Mesenchymal stem cell (in vitro differentiated cells and primary cell): ENCODE measurements at regions not wholly inside any gene's neighbourhood (a gene's known extent, or its start where the extent isn't known, plus 50 kb on each side); places are given as distances from the start of the nearest gene placed in this dataset.

Source experiments
- DNase-seq: peaks from one replicate; pipeline ENCODE4 v3.0.0-alpha.2; 2013
- H2AFZ ChIP-seq: one replicate; pipeline ENCODE4 v1.6.1; 2013; ENCODE audit warnings: low read depth, mild to moderate bottlenecking, control low read depth, inconsistent platforms, low read length, moderate library complexity
- H2AK5ac ChIP-seq: 2 replicates; pipeline ENCODE4 v1.6.1; 2013; ENCODE audit warnings: low read length, moderate library complexity, mild to moderate bottlenecking, inconsistent platforms; ENCODE audit not compliant: severe bottlenecking
- H2BK120ac ChIP-seq: one replicate; pipeline ENCODE4 v1.6.1; 2013; ENCODE audit warnings: low read depth, mild to moderate bottlenecking, inconsistent platforms, low read length, moderate library complexity
- H2BK12ac ChIP-seq, 2 experiments: one replicate each; pipeline ENCODE4 v1.6.1; 2013; ENCODE audit warnings: inconsistent platforms in 2 of 2, low read length in 2 of 2, mild to moderate bottlenecking in 2 of 2, moderate library complexity in 2 of 2, control low read depth in 1 of 2
- H2BK15ac ChIP-seq: one replicate; pipeline ENCODE4 v1.6.1; 2013; ENCODE audit warnings: mild to moderate bottlenecking, low read depth, inconsistent platforms; ENCODE audit not compliant: poor library complexity, severe bottlenecking
- H2BK5ac ChIP-seq: 2 replicates; pipeline ENCODE4 v1.6.1; 2013; ENCODE audit warnings: low read depth, mild to moderate bottlenecking, low read length, control low read depth, inconsistent platforms; ENCODE audit not compliant: poor library complexity, severe bottlenecking
- H3K14ac ChIP-seq, 2 experiments: one replicate each; pipeline ENCODE4 v1.6.1; 2013; ENCODE audit warnings: inconsistent platforms in 2 of 2, low read length in 2 of 2, control low read depth in 1 of 2, mild to moderate bottlenecking in 1 of 2, moderate library complexity in 1 of 2
- H3K18ac ChIP-seq, 2 experiments: one replicate each; pipeline ENCODE4 v1.6.1; 2013; ENCODE audit warnings: inconsistent platforms in 2 of 2, low read length in 2 of 2, control low read depth in 1 of 2, low read depth in 1 of 2, mild to moderate bottlenecking in 1 of 2
- H3K23ac ChIP-seq, 2 experiments: one replicate each; pipeline ENCODE4 v1.6.1; 2013; ENCODE audit warnings: inconsistent platforms in 2 of 2, low read length in 2 of 2, mild to moderate bottlenecking in 2 of 2, moderate library complexity in 2 of 2, control low read depth in 1 of 2
- H3K27ac ChIP-seq: 2 replicates; pipeline ENCODE4 v1.5.1; 2013; ENCODE audit warnings: mild to moderate bottlenecking, moderate library complexity, low read length, control low read depth, inconsistent platforms; ENCODE audit not compliant: poor library complexity, severe bottlenecking
- H3K27me3 ChIP-seq, 2 experiments: 2 replicates each; pipeline versions ENCODE4 v1.6.1 to v1.7.0; 2013; ENCODE audit warnings: low read length in 2 of 2, mild to moderate bottlenecking in 2 of 2, moderate library complexity in 2 of 2, control low read depth in 1 of 2, inconsistent platforms in 1 of 2; ENCODE audit not compliant: control insufficient read depth in 1 of 2, insufficient read depth in 1 of 2
- H3K36me3 ChIP-seq, 2 experiments: 2 replicates each; pipeline versions ENCODE4 v1.6.1 to v1.7.0; 2013; ENCODE audit warnings: low read length in 2 of 2, control low read depth in 1 of 2, inconsistent platforms in 1 of 2, low read depth in 1 of 2, mild to moderate bottlenecking in 1 of 2; ENCODE audit not compliant: insufficient read depth in 2 of 2, control insufficient read depth in 1 of 2
- H3K4ac ChIP-seq, 2 experiments: one replicate each; pipeline ENCODE4 v1.6.1; 2013; ENCODE audit warnings: inconsistent platforms in 2 of 2, low read length in 2 of 2, mild to moderate bottlenecking in 2 of 2, moderate library complexity in 2 of 2, control low read depth in 1 of 2, low read depth in 1 of 2
- H3K4me1 ChIP-seq: 2 replicates; pipeline ENCODE4 v1.6.1; 2013; ENCODE audit warnings: low read depth, low read length, control low read depth; ENCODE audit not compliant: control insufficient read depth, insufficient read depth
- H3K4me2 ChIP-seq: 2 replicates; pipeline ENCODE4 v1.6.1; 2013; ENCODE audit warnings: low read length, mild to moderate bottlenecking, inconsistent platforms; ENCODE audit not compliant: poor library complexity, severe bottlenecking
- H3K4me3 ChIP-seq, 2 experiments: 2 replicates each; pipeline versions ENCODE4 v1.5.1 to v1.7.0; 2013; ENCODE audit warnings: low read length in 2 of 2, mild to moderate bottlenecking in 2 of 2, control low read depth in 1 of 2, low read depth in 1 of 2; ENCODE audit not compliant: insufficient read depth in 1 of 2
- H3K79me1 ChIP-seq: replicated peaks from 2 replicates; pipeline ENCODE4 v1.6.1; 2013; ENCODE audit warnings: mild to moderate bottlenecking, control low read depth, low read length, inconsistent platforms; ENCODE audit not compliant: poor library complexity, severe bottlenecking
- H3K9ac ChIP-seq: 2 replicates; pipeline ENCODE4 v1.7.0; 2013; ENCODE audit warnings: mild to moderate bottlenecking, low read length, moderate library complexity
- H3K9me3 ChIP-seq: 2 replicates; pipeline ENCODE4 v1.7.0; 2013; ENCODE audit warnings: mild to moderate bottlenecking, low read length; ENCODE audit not compliant: control insufficient read depth
- H4K8ac ChIP-seq: one replicate; pipeline ENCODE4 v1.6.1; 2013; ENCODE audit warnings: inconsistent platforms, mild to moderate bottlenecking, low read length, moderate library complexity
- H4K91ac ChIP-seq: one replicate; pipeline ENCODE4 v1.6.1; 2013; ENCODE audit warnings: mild to moderate bottlenecking, low read length, inconsistent platforms
- WGBS: methylation state at CpG from one replicate; pipeline ENCODE4 v1.1.7; 2013; ENCODE audit warnings: mixed read lengths; 5-methylcytosine and 5-hydroxymethylcytosine counted together

- Histone ChIP-seq H3K27me3 (no peaks in the 10 kb centered on the region), H2AK5ac (no peak overlapping the region), H2AFZ (no peak overlapping the region), H3K14ac (no peak overlapping the region), H3K4ac (no peak overlapping the region), H3K4me3 (no peak overlapping the region), H4K91ac (no peak overlapping the region), H3K79me1 (no peaks in the 10 kb centered on the region), H4K8ac (no peak overlapping the region), H3K4me2 (no peak overlapping the region), H2BK12ac (no peak overlapping the region), H3K18ac (no peak overlapping the region), H2BK15ac (no peak overlapping the region), H2BK120ac (no peak overlapping the region), H3K23ac (no peak overlapping the region), H3K36me3 (no peaks in the 10 kb centered on the region), H3K9me3 (no peaks in the 10 kb centered on the region), H2BK5ac (no peak overlapping the region), H3K27ac (no peak overlapping the region), H3K4me1 (no peaks in the 10 kb centered on the region), H3K9ac (no peak overlapping the region)
- DNase-seq = peak; percentile 12
- WGBS = no CpG with 5 or more reads among the region's 1 CpG
Measured at GRCh38 chr13:81393721-81394120, 1052.8 kb upstream of the SPRY2 start.

GRCh38 chr13:81393110-81393509 lies 1052.2 kb upstream of the SPRY2 start:
- H3K79me1 ChIP-seq = no peaks in the 10 kb centered on the region
- H3K14ac ChIP-seq = no peak overlapping the region
- no peaks in the 10 kb centered on the region for H3K9me3 ChIP-seq
- H2BK120ac ChIP-seq = no peak overlapping the region
- H3K4ac ChIP-seq = no peak overlapping the region
- H3K9ac ChIP-seq = no peak overlapping the region
- WGBS = no CpG with 5 or more reads among the region's 3 CpGs
- DNase-seq = no peak
- H2BK5ac ChIP-seq = no peak overlapping the region
- H2BK15ac ChIP-seq = no peak overlapping the region
- no peak overlapping the region for H2AK5ac ChIP-seq
- H3K36me3 ChIP-seq = no peaks in the 10 kb centered on the region
- H3K4me2 ChIP-seq = no peak overlapping the region
- H4K91ac ChIP-seq = no peak overlapping the region
- H2BK12ac ChIP-seq = no peak overlapping the region
- no peaks in the 10 kb centered on the region for H3K27me3 ChIP-seq
- no peaks in the 10 kb centered on the region for H3K4me1 ChIP-seq
- H3K4me3 ChIP-seq = no peak overlapping the region
- H3K27ac ChIP-seq = no peak overlapping the region
- no peak overlapping the region for H3K18ac ChIP-seq
- no peak overlapping the region for H4K8ac ChIP-seq
- H3K23ac ChIP-seq = no peak overlapping the region
- no peak overlapping the region for H2AFZ ChIP-seq

GRCh38 chr13:81388400-81388799 lies 1047.5 kb upstream of the SPRY2 start:
- Histone ChIP-seq H2AK5ac (no peak overlapping the region), H4K91ac (no peak overlapping the region), H3K4me2 (no peak overlapping the region), H3K18ac (no peak overlapping the region), H3K9me3 (no peaks in the 10 kb centered on the region), H3K79me1 (no peaks in the 10 kb centered on the region), H2BK12ac (no peak overlapping the region), H3K27ac (no peak overlapping the region), H3K9ac (no peak overlapping the region), H4K8ac (no peak overlapping the region), H2BK5ac (no peak overlapping the region), H3K27me3 (no peaks in the 10 kb centered on the region), H3K4me1 (no peaks in the 10 kb centered on the region), H3K36me3 (no peaks in the 10 kb centered on the region), H3K14ac (no peak overlapping the region), H3K4me3 (no peak overlapping the region), H2BK15ac (no peak overlapping the region), H2BK120ac (no peak overlapping the region), H3K23ac (no peak overlapping the region), H3K4ac (no peak overlapping the region), H2AFZ (no peak overlapping the region)
- DNase-seq = no peak
- no CpG with 5 or more reads among the region's 1 CpG for WGBS

- WGBS = 94% methylated on average over 4 of the region's 5 CpGs
- H3K9ac ChIP-seq = no peak overlapping the region
- H2AFZ ChIP-seq = no peak overlapping the region
- H3K79me1 ChIP-seq = no peaks in the 10 kb centered on the region
- no peak overlapping the region for H3K4me2 ChIP-seq
- H2AK5ac ChIP-seq = no peak overlapping the region
- H4K8ac ChIP-seq = no peak overlapping the region
- H3K4me1 ChIP-seq = no peaks in the 10 kb centered on the region
- no peaks in the 10 kb centered on the region for H3K9me3 ChIP-seq
- H3K18ac ChIP-seq = no peak overlapping the region
- no peak overlapping the region for H2BK5ac ChIP-seq
- H3K4ac ChIP-seq = no peak overlapping the region
- no peak overlapping the region for H2BK15ac ChIP-seq
- no peak overlapping the region for H2BK120ac ChIP-seq
- no peak overlapping the region for H2BK12ac ChIP-seq
- no peak overlapping the region for H4K91ac ChIP-seq
- H3K14ac ChIP-seq = no peak overlapping the region
- no peak overlapping the region for H3K4me3 ChIP-seq
- H3K23ac ChIP-seq = no peak overlapping the region
- no peaks in the 10 kb centered on the region for H3K27me3 ChIP-seq
- no peak overlapping the region for H3K27ac ChIP-seq
- H3K36me3 ChIP-seq = no peaks in the 10 kb centered on the region
- no peak for DNase-seq
Measured at GRCh38 chr13:81383444-81383843, 1042.5 kb upstream of the SPRY2 start.
